ENCODE measurements at regions not wholly inside any gene's neighbourhood (a gene's known extent, or its start where the extent isn't known, plus 50 kb on each side); places are given as distances from the start of the nearest gene placed in this dataset.

- dilution Hi-C loops (cut with HindIII; ENCODE audit: low sequenced_read_pairs, unreplicated experiment), result no loop called here
- TF ChIP-seq USF2 (IDR thresholded peaks at IDR 0.05; ENCODE audit: low read depth, low read length), result no peak
- no peak for TF ChIP-seq CEBPB (IDR thresholded peaks at IDR 0.05; ENCODE audit: low read depth, low read length)
- no peak for TF ChIP-seq MAZ (IDR thresholded peaks at IDR 0.05; ENCODE audit: borderline replicate concordance, low read depth, low read length)
- no peak for TF ChIP-seq FOS (IDR thresholded peaks at IDR 0.05; ENCODE audit: low read depth, low read length)
Measured at GRCh38 chr11:97955595-97955994, 1065.2 kb upstream of the CNTN5 start.

More at GRCh38 chr11:97955595-97955994, 1065.2 kb upstream of the CNTN5 start:
- Histone ChIP-seq H3K56ac (ENCODE audit: extremely low read depth, insufficient read depth, low read length) (no peak overlapping the region), H3K4me1 (ENCODE audit: control insufficient read depth, insufficient read depth, low read length) (no peaks in the 10 kb centered on the region), H2AK5ac (ENCODE audit: low read depth, low read length) (no peak overlapping the region), H3K79me1 (ENCODE audit: low read depth in 1 of 2, low read length in 2 of 2) (no peaks in the 10 kb centered on the region), H2BK5ac (ENCODE audit: low read depth, low read length, poor library complexity, severe bottlenecking) (no peak overlapping the region), H2BK120ac (ENCODE audit: low read depth, low read length) (no peak overlapping the region), H3K4me2 (ENCODE audit: low read depth, low read length) (no peak overlapping the region), H3K14ac (replicated peaks; ENCODE audit: low read depth, low read length) (no peak overlapping the region), H4K8ac (ENCODE audit: low read depth in 2 of 2, low read length in 2 of 2) (no peak overlapping the region), H3K23ac (ENCODE audit: low read depth, low read length) (no peak overlapping the region), H2BK20ac (ENCODE audit: low read depth, low read length) (no peak overlapping the region), H4K20me1 (ENCODE audit: insufficient read depth, low read length) (no peaks in the 10 kb centered on the region), H3K9me1 (ENCODE audit: insufficient read depth, low read length) (no peaks in the 10 kb centered on the region), H2AK9ac (replicated peaks; ENCODE audit: low read depth, low read length, poor library complexity) (no peak overlapping the region), H3K27me3 (ENCODE audit: control insufficient read depth, insufficient read depth, low read length) (no peaks in the 10 kb centered on the region), H3K9ac (ENCODE audit: low read depth, low read length) (no peak overlapping the region), H3K27ac (ENCODE audit: insufficient read depth, low read length) (no peak overlapping the region), H3K4me3 (ENCODE audit: insufficient read depth, low read depth, low read length) (no peak overlapping the region), H2AFZ (replicated peaks; ENCODE audit: low read length, poor library complexity) (no peak overlapping the region), H2BK15ac (ENCODE audit: low read depth, low read length) (no peak overlapping the region), H3K36me3 (ENCODE audit: control insufficient read depth, insufficient read depth, low read length) (no peaks in the 10 kb centered on the region), H4K91ac (ENCODE audit: insufficient read depth, low read depth, low read length) (no peak overlapping the region), H3K18ac (ENCODE audit: low read depth, low read length) (no peak overlapping the region), H3K4ac (ENCODE audit: low read depth, low read length) (no peak overlapping the region), H4K5ac (ENCODE audit: low read depth, low read length) (no peak overlapping the region), H3K9me3 (ENCODE audit: control insufficient read depth, insufficient read depth, low read length) (no peaks in the 10 kb centered on the region)
- no CpG with 5 or more reads among the region's 2 CpGs for WGBS, 2 experiments (ENCODE audit: extremely low coverage in 2 of 2, insufficient read length in 1 of 2)
- no peak for DNase-seq
- POLR2A ChIA-PET (ENCODE audit: unreplicated experiment), result no interaction called here
- no TSS peak for BruUV-seq (replicated peaks)
- ATAC-seq (ENCODE audit: low read depth), result no peak
- CTCF ChIA-PET, result no interaction called here
- in situ Hi-C loops (cut with MboI; ENCODE audit: low sequenced_read_pairs), result no loop called here
- intact Hi-C loops (cut with micrococcal nuclease), result no loop called here

All from IMR-90 (cell line).